Omental fat pad (tissue), 3 donors: ENCODE measurements at regions not wholly inside any gene's neighbourhood (a gene's known extent, or its start where the extent isn't known, plus 50 kb on each side); places are given as distances from the start of the nearest gene placed in this dataset.

Experiments
- ATAC-seq: fragments of 150-250 bp; one replicate; pipeline ENCODE4 v1.9.1; 2016; ENCODE audit warnings: mild to moderate bottlenecking, moderate library complexity; ENCODE audit not compliant: low FRiP score
- DNase-seq: peaks from one replicate; pipeline ENCODE4 v3.0.0-alpha.2; 2019; ENCODE audit warnings: low spot score
- CTCF ChIP-seq, 3 donors: fragments of 450-650 bp; IDR thresholded peaks; one replicate each; pipeline ENCODE4 v1.5.1; 2016 to 2017; ENCODE audit warnings: antibody characterized with exemption in 3 of 3, mild to moderate bottlenecking in 3 of 3, moderate library complexity in 2 of 3

- TF ChIP-seq CTCF (IDR thresholded peaks at IDR 0.05): no peak
- ATAC-seq (no peak), DNase-seq (no peak)
These were observed 326.1 kb upstream of the SKOR2 start for GRCh38 chr18:47577520-47577919.

- ATAC-seq: no peak
- DNase-seq: no peak
- TF ChIP-seq CTCF (IDR thresholded peaks at IDR 0.05): no peak
These were observed 323.5 kb upstream of the SKOR2 start for GRCh38 chr18:47574966-47575365.

GRCh38 chr18:47571957-47572356 is 320.5 kb upstream of the SKOR2 start:
- DNase-seq (no peak), ATAC-seq (no peak)
- no peak for TF ChIP-seq CTCF (IDR thresholded peaks at IDR 0.05)

- no peak for ATAC-seq
- no peak for TF ChIP-seq CTCF (IDR thresholded peaks at IDR 0.05)
- DNase-seq: no peak
These were observed 315.3 kb upstream of the SKOR2 start for GRCh38 chr18:47566809-47567208.

- DNase-seq: no peak
- ATAC-seq: no peak
- no peak for TF ChIP-seq CTCF (IDR thresholded peaks at IDR 0.05)
These were observed 309.6 kb upstream of the SKOR2 start for GRCh38 chr18:47560723-47561715.

GRCh38 chr18:47558110-47558750 is 306.8 kb upstream of the SKOR2 start:
- DNase-seq (no peak), ATAC-seq (no peak)
- no peak for TF ChIP-seq CTCF (IDR thresholded peaks at IDR 0.05)
